ENCODE measurements at regions not wholly inside any gene's neighbourhood (a gene's known extent, or its start where the extent isn't known, plus 50 kb on each side); places are given as distances from the start of the nearest gene placed in this dataset.

DNA sequence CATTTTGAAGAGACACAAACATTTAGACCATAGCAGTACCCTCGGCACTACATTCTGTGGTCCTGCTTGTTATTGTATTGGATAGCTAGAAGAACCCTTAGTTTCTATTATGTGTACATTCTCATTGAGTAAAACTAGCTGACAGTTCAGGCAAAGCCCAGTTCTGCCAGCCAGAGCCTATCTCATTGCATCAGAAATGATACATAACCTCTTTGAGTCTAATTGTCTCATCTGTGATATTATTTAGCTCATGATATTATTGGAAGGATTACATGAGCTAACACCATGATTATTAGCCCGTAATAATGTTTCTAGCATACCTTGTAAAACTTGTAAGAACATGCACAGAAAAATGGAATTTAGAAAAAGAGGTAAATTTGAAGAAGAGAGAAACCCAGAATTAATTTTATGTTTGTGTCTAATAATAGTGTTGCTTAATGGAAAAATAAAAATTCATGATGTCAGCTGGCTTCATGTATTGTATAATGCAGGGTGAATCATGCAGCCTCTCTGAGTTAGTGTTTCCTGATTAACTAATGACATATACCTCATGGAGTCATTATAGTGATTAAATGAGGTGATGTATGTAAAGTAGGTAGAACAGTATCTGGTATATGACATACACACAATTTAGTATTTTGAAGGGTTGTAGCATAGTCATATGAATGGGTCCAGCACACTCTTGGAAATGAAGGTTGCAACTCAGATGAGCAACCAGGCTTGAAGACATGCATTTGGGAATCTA is 339.4 kb upstream of the GRM7 start:
- H3K36me3 ChIP-seq (ENCODE audit: low read depth, missing control alignments): no peaks in the 10 kb centered on the region
- intact Hi-C loops (cut with DNase I; ENCODE audit: low total_unique reads): no loop called here
- H3K27ac ChIP-seq: no peak overlapping the region
- no peaks in the 10 kb centered on the region for H3K4me1 ChIP-seq
- no peak overlapping the region for H3K4me3 ChIP-seq
- TF ChIP-seq, protein P1, sequence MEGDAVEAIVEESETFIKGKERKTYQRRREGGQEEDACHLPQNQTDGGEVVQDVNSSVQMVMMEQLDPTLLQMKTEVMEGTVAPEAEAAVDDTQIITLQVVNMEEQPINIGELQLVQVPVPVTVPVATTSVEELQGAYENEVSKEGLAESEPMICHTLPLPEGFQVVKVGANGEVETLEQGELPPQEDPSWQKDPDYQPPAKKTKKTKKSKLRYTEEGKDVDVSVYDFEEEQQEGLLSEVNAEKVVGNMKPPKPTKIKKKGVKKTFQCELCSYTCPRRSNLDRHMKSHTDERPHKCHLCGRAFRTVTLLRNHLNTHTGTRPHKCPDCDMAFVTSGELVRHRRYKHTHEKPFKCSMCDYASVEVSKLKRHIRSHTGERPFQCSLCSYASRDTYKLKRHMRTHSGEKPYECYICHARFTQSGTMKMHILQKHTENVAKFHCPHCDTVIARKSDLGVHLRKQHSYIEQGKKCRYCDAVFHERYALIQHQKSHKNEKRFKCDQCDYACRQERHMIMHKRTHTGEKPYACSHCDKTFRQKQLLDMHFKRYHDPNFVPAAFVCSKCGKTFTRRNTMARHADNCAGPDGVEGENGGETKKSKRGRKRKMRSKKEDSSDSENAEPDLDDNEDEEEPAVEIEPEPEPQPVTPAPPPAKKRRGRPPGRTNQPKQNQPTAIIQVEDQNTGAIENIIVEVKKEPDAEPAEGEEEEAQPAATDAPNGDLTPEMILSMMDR (IDR thresholded peaks at IDR 0.05): no peak
- no peak for TF ChIP-seq POLR2A (IDR thresholded peaks at IDR 0.05)
- H3K27me3 ChIP-seq: no peaks in the 10 kb centered on the region
- no peaks in the 10 kb centered on the region for H3K9me3 ChIP-seq
- 97 to 98% methylated on average over 2 of the region's 2 CpGs for WGBS, 2 donors
- DNase-seq: no peak

DNA sequence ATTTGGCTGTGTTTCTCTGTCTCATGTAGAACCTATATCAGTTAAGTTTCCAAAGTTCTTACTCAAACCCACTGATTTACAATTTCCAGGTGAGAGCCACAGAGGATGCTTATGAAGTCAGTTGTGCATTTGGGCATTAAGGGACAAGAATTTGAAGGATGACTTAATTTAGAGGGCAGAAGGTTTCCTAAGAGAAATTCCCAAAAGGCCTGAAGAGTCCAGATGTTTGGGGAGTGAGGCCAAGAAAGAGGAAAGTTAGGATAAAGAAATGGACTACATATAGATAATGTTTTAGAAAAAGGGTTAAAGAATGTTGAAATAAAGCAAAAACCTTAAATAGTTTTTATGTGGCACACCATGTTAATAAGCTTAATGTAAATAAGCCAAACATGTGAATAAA is 338.7 kb upstream of the GRM7 start:
- TF ChIP-seq, protein P1 (IDR thresholded peaks at IDR 0.05): no peak
- no peak for TF ChIP-seq POLR2A (IDR thresholded peaks at IDR 0.05)
- H3K36me3 ChIP-seq (ENCODE audit: low read depth, missing control alignments): no peaks in the 10 kb centered on the region
- H3K4me1 ChIP-seq: no peaks in the 10 kb centered on the region
- H3K27me3 ChIP-seq: no peaks in the 10 kb centered on the region
- intact Hi-C loops (cut with DNase I; ENCODE audit: low total_unique reads): no loop called here
- no peak for DNase-seq
- no peaks in the 10 kb centered on the region for H3K9me3 ChIP-seq
- H3K27ac ChIP-seq: no peak overlapping the region
- H3K4me3 ChIP-seq: no peak overlapping the region

DNA sequence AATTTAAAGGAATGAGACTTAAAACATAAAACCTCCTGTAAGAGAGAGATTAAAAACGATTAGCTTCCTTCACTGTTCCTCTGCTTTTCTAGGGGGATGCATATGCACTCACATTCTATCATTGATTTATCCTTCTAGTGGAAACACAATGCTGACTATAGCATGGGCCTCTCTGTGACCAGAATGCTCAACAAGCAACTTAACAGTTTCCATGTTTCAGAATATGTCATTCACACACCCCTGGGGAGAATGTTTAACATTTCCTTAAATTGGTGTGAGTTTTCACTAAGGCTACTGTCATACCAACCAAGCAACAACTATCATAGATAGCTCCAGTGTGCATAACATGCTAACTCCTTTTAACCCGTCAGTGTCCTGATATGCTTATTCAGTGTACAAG is 337.9 kb upstream of the GRM7 start:
- intact Hi-C loops (cut with DNase I; ENCODE audit: low total_unique reads): no loop called here
- TF ChIP-seq, protein P1 (IDR thresholded peaks at IDR 0.05): no peak
- no peak for TF ChIP-seq POLR2A (IDR thresholded peaks at IDR 0.05)
- H3K36me3 ChIP-seq (ENCODE audit: low read depth, missing control alignments): no peaks in the 10 kb centered on the region
- H3K27me3 ChIP-seq: no peaks in the 10 kb centered on the region
- H3K27ac ChIP-seq: no peak overlapping the region
- no peaks in the 10 kb centered on the region for H3K9me3 ChIP-seq
- no peak overlapping the region for H3K4me3 ChIP-seq
- no peaks in the 10 kb centered on the region for H3K4me1 ChIP-seq
- no peak for DNase-seq
- 68 to 82% methylated on average over 2 of the region's 2 CpGs for WGBS, 2 donors

DNA sequence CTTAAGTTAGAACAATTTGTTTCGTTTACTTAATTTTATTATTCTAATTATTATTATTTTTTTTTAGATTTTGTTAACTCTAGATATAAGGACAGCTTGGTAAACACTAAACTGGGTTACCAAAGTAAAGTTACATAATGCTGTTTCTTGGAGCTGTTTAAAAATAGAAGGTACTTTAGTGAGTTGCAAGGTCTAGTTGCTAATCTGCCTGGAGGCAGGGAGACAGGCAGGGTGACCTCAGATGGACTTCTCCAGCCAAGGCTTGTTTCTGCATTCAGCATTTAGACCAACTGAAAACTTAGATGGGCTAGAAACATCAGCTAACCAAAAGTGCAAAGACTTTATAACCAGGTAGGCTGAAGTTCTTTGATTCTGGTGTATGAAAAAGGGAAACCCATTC is 336.4 kb upstream of the GRM7 start:
- no peaks in the 10 kb centered on the region for H3K9me3 ChIP-seq
- H3K4me1 ChIP-seq: no peaks in the 10 kb centered on the region
- WGBS, 2 donors: 51 to 55% methylated on average over 1 of the region's 1 CpG
- DNase-seq: no peak
- H3K36me3 ChIP-seq (ENCODE audit: low read depth, missing control alignments): no peaks in the 10 kb centered on the region
- no peaks in the 10 kb centered on the region for H3K27me3 ChIP-seq
- H3K27ac ChIP-seq: no peak overlapping the region
- no peak for TF ChIP-seq POLR2A (IDR thresholded peaks at IDR 0.05)
- TF ChIP-seq, protein P1 (IDR thresholded peaks at IDR 0.05): no peak
- H3K4me3 ChIP-seq: no peak overlapping the region
- intact Hi-C loops (cut with DNase I; ENCODE audit: low total_unique reads): no loop called here

DNA sequence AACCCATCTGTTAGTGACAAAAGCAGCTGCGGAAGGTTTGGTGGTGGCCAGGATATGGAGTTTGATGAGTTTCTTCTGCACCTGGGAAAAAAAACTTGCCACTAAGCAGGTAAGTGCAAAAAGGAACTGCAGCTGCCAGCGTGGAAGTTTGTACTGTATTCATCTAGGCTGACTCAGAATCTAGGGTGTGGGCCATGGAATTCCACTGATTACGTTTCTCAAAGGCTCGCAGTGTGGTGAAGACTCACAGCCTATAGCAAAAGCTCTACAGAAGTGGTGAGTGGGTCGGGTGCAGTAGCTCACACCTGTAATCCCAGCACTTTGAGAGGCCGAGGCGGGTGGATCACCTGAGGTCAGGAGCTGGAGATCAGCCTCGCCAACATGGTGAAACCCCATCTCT is 334.6 kb upstream of the GRM7 start:
- Histone ChIP-seq H3K4me1 (no peaks in the 10 kb centered on the region), H3K27ac (no peak overlapping the region), H3K4me3 (no peak overlapping the region), H3K9me3 (no peaks in the 10 kb centered on the region), H3K36me3 (ENCODE audit: low read depth, missing control alignments) (no peaks in the 10 kb centered on the region), H3K27me3 (no peaks in the 10 kb centered on the region)
- WGBS, 2 donors: 87 to 95% methylated on average over 8 of the region's 8 CpGs
- no peak for TF ChIP-seq POLR2A (IDR thresholded peaks at IDR 0.05)
- TF ChIP-seq, protein P1 (IDR thresholded peaks at IDR 0.05): no peak
- DNase-seq: no peak
- intact Hi-C loops (cut with DNase I; ENCODE audit: low total_unique reads): no loop called here

All from testis (tissue), 2 donors.